GM12892 (cell line): ENCODE measurements at regions not wholly inside any gene's neighbourhood (a gene's known extent, or its start where the extent isn't known, plus 50 kb on each side); places are given as distances from the start of the nearest gene placed in this dataset.

ENCODE experiments used
- POLR2A ChIP-seq: IDR thresholded peaks from 2 replicates; pipeline ENCODE4 v1.6.1; 2011; ENCODE audit warnings: low read depth, low read length, control low read depth
- POLR2AphosphoS5 ChIP-seq: IDR thresholded peaks from 2 replicates; pipeline ENCODE4 v1.6.1; 2011; ENCODE audit warnings: low read depth, low read length, control low read depth

GRCh38 chr20:23146857-23147637 is 60.9 kb upstream of the CD93 start:
- no peak for TF ChIP-seq POLR2A
- no peak for TF ChIP-seq POLR2AphosphoS5
